ENCODE measurements at regions not wholly inside any gene's neighbourhood (a gene's known extent, or its start where the extent isn't known, plus 50 kb on each side); places are given as distances from the start of the nearest gene placed in this dataset.

GRCh38 chr3:187909866-187910265 is 164.6 kb upstream of the BCL6 start:
- no peaks in the 10 kb centered on the region for H3K36me3 ChIP-seq

GRCh38 chr3:187912007-187912406 is 166.7 kb upstream of the BCL6 start:
- intact Hi-C loops (cut with DNase I; ENCODE audit: low total_unique reads): no loop called here
- TF ChIP-seq POLR2AphosphoS5 (IDR thresholded peaks at IDR 0.05) (no peak), POLR2A (IDR thresholded peaks at IDR 0.05) (no peak), CTCF (IDR thresholded peaks at IDR 0.05 in 8 of 11, conservative IDR thresholded peaks at IDR 0.05 in 3 of 11) (no peak)
- no peaks in the 10 kb centered on the region for H3K27me3 ChIP-seq (replicated peaks in 1 of 7)
- no peak overlapping the region for H3K27ac ChIP-seq
- H3K9me3 ChIP-seq: no peaks in the 10 kb centered on the region
- no peak overlapping the region for H3K4me3 ChIP-seq
- no peak for DNase-seq
- no peaks in the 10 kb centered on the region for H3K36me3 ChIP-seq
- 61 to 91% (median 81%) methylated on average over 3 of the region's 3 CpGs for WGBS, 5 donors
- H3K4me1 ChIP-seq: peaks cover 0 to 23% (median 5%) of the 10 kb centered on the region in 6 donors

More at GRCh38 chr3:187909866-187910265, 164.6 kb upstream of the BCL6 start:
- Histone ChIP-seq H3K4me3 (no peak overlapping the region), H3K9me3 (no peaks in the 10 kb centered on the region), H3K4me1 (peaks cover 0 to 2% (median 0%) of the 10 kb centered on the region in 6 donors), H3K27me3 (replicated peaks in 1 of 7) (no peaks in the 10 kb centered on the region), H3K27ac (no peak overlapping the region)
- intact Hi-C loops (cut with DNase I; ENCODE audit: low total_unique reads): no loop called here
- DNase-seq: no peak
- TF ChIP-seq CTCF (IDR thresholded peaks at IDR 0.05 in 8 of 11, conservative IDR thresholded peaks at IDR 0.05 in 3 of 11): no peak
- no peak for TF ChIP-seq POLR2AphosphoS5 (IDR thresholded peaks at IDR 0.05)
- TF ChIP-seq POLR2A (IDR thresholded peaks at IDR 0.05): no peak

GRCh38 chr3:187913617-187914033 is 168.4 kb upstream of the BCL6 start:
- TF ChIP-seq POLR2AphosphoS5 (IDR thresholded peaks at IDR 0.05) (no peak), POLR2A (IDR thresholded peaks at IDR 0.05) (no peak), CTCF (IDR thresholded peaks at IDR 0.05 in 8 of 11, conservative IDR thresholded peaks at IDR 0.05 in 3 of 11) (no peak)
- Histone ChIP-seq H3K4me1 (peaks cover 2 to 40% (median 16%) of the 10 kb centered on the region in 6 donors), H3K9me3 (no peaks in the 10 kb centered on the region), H3K27ac (no peak overlapping the region), H3K36me3 (no peaks in the 10 kb centered on the region), H3K27me3 (replicated peaks in 1 of 7) (no peaks in the 10 kb centered on the region), H3K4me3 (no peak overlapping the region)
- no peak for DNase-seq
- intact Hi-C loops (cut with DNase I; ENCODE audit: low total_unique reads): no loop called here
- 80 to 95% (median 91%) methylated on average over 2 of the region's 2 CpGs for WGBS, 5 donors

- no peak overlapping the region for H3K4me3 ChIP-seq
- 81 to 92% (median 90%) methylated on average over 7 of the region's 7 CpGs for WGBS, 5 donors
- intact Hi-C loops (cut with DNase I; ENCODE audit: low total_unique reads): no loop called here
- no peak for DNase-seq
- no peaks in the 10 kb centered on the region for H3K36me3 ChIP-seq
- no peaks in the 10 kb centered on the region for H3K9me3 ChIP-seq
- peaks cover 6 to 46% (median 22%) of the 10 kb centered on the region in 6 donors for H3K4me1 ChIP-seq
- TF ChIP-seq POLR2A (IDR thresholded peaks at IDR 0.05) (no peak), POLR2AphosphoS5 (IDR thresholded peaks at IDR 0.05) (no peak), CTCF (IDR thresholded peaks at IDR 0.05 in 8 of 11, conservative IDR thresholded peaks at IDR 0.05 in 3 of 11) (no peak)
- peak overlapping the region in 4 of 8 donors; percentile 41 to 86 (median 66) for H3K27ac ChIP-seq
- H3K27me3 ChIP-seq (replicated peaks in 1 of 7): no peaks in the 10 kb centered on the region
Observed at GRCh38 chr3:187914231-187914630, 169.0 kb upstream of the BCL6 start.

Data from spleen (tissue), 11 donors.